ENCODE measurements at regions not wholly inside any gene's neighbourhood (a gene's known extent, or its start where the extent isn't known, plus 50 kb on each side); places are given as distances from the start of the nearest gene placed in this dataset.

DNA sequence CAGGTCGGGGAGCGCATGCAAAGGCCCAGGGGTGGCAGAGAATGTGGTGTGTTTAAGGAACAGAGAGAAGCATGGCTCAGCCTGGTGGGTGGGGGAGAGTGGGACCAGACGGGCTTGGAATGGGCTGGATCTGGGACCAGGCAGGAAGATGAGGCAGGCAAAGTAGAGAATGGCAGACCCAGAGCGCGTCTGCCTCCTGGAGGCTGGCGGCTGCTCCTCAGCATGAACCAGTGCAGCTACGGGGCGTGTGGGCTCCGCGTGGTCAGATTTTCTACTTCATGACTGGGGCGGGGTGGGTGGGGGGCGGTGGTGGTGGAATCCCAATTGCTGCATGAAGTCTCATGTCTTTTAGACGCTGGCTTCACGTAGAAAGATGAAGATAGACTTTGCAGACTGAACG lies 135.6 kb downstream of the TFAP2C start:
- Histone ChIP-seq H3K4me1 (ENCODE audit: insufficient read depth) (no peaks in the 10 kb centered on the region), H3K9me3 (no peaks in the 10 kb centered on the region), H3K27ac (no peak overlapping the region), H3K4me3 (no peak overlapping the region), H3K27me3 (no peaks in the 10 kb centered on the region), H3K36me3 (no peaks in the 10 kb centered on the region)
- TF ChIP-seq POLR2A (IDR thresholded peaks at IDR 0.05) (no peak), EP300 (IDR thresholded peaks at IDR 0.05) (no peak)
- TF ChIP-seq, protein P1, sequence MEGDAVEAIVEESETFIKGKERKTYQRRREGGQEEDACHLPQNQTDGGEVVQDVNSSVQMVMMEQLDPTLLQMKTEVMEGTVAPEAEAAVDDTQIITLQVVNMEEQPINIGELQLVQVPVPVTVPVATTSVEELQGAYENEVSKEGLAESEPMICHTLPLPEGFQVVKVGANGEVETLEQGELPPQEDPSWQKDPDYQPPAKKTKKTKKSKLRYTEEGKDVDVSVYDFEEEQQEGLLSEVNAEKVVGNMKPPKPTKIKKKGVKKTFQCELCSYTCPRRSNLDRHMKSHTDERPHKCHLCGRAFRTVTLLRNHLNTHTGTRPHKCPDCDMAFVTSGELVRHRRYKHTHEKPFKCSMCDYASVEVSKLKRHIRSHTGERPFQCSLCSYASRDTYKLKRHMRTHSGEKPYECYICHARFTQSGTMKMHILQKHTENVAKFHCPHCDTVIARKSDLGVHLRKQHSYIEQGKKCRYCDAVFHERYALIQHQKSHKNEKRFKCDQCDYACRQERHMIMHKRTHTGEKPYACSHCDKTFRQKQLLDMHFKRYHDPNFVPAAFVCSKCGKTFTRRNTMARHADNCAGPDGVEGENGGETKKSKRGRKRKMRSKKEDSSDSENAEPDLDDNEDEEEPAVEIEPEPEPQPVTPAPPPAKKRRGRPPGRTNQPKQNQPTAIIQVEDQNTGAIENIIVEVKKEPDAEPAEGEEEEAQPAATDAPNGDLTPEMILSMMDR (IDR thresholded peaks at IDR 0.05): no peak
- DNase-seq: no peak
- intact Hi-C loops (cut with DNase I): no loop called here
- WGBS, 3 donors: 81 to 87% (median 83%) methylated on average over 15 of the region's 15 CpGs

DNA sequence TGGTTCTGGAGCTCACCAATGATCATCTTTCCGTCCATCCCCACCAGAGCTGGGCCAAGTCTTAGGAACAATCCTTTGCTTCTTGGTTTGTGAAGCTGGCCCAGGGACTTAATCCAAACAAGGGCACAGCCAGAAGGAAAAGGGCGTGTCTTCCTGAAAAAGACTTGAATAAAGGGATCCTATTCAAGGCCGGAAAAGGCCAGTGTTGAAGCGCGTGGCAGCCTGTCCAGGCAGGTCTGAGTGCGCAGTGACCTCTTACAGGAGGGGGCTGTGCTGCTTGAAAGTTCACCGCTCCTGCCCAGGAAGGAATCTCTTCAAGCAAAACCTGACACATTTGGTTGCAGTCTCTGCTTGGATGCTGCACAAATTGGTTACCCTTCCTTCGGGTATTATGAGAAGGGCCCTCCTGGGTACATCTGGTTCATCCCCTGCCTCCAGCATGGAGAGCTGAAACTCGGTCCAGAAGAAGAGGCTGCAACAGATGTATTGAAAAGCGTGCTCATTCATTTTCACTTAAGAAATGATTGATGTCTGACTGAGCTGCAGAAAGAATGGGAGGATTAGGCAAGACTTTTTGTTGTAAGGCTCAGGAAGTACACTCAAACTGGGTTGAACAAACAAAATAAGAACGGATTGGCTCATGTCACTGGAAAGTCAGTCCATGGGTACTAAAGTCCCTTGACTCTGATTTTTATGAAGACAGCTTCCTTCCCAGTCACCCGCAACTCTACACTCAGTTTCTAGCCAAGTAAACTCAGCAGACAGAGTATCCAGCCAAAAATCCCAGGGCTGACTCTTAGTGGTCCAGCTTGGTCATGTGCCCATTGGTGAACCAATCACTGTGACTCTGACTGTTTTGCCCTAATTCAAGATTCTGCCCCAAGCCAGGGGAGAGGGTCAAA lies 136.3 kb downstream of the TFAP2C start:
- WGBS, 3 donors: 73 to 81% (median 74%) methylated on average over 12 of the region's 12 CpGs
- Histone ChIP-seq H3K27ac (no peak overlapping the region), H3K36me3 (no peaks in the 10 kb centered on the region), H3K9me3 (no peaks in the 10 kb centered on the region), H3K4me3 (no peak overlapping the region), H3K27me3 (no peaks in the 10 kb centered on the region), H3K4me1 (ENCODE audit: insufficient read depth) (no peaks in the 10 kb centered on the region)
- TF ChIP-seq POLR2A (IDR thresholded peaks at IDR 0.05) (no peak), EP300 (IDR thresholded peaks at IDR 0.05) (no peak)
- TF ChIP-seq, protein P1 (IDR thresholded peaks at IDR 0.05): no peak
- DNase-seq: no peak
- intact Hi-C loops (cut with DNase I): no loop called here

DNA sequence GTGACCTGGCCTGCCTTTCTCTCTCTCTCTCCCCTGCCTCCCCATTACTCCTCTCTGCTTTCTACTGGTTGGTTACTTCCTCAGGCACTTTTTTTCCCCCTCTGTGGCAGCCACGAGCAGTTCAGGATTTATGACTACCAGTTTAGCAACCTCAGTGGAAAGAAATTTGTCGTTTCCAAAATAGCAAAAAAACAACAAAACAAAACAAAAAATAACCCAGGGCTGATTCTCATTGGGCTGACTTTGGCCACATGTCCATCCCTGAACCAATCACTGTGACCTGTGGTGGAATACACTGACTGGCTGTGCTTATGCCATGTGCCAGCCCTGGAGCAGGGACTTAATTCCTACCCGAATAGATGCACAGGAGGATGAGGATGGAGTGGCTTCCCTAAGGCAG lies 137.4 kb downstream of the TFAP2C start:
- no peaks in the 10 kb centered on the region for H3K27me3 ChIP-seq
- H3K27ac ChIP-seq: no peak overlapping the region
- H3K36me3 ChIP-seq: no peaks in the 10 kb centered on the region
- no peak for TF ChIP-seq POLR2A (IDR thresholded peaks at IDR 0.05)
- no peak for TF ChIP-seq EP300 (IDR thresholded peaks at IDR 0.05)
- TF ChIP-seq, protein P1 (IDR thresholded peaks at IDR 0.05): no peak
- intact Hi-C loops (cut with DNase I): no loop called here
- H3K4me1 ChIP-seq (ENCODE audit: insufficient read depth): no peaks in the 10 kb centered on the region
- 38 to 48% (median 40%) methylated on average over 3 of the region's 3 CpGs for WGBS, 3 donors
- H3K4me3 ChIP-seq: no peak overlapping the region
- DNase-seq: no peak
- H3K9me3 ChIP-seq: no peaks in the 10 kb centered on the region

DNA sequence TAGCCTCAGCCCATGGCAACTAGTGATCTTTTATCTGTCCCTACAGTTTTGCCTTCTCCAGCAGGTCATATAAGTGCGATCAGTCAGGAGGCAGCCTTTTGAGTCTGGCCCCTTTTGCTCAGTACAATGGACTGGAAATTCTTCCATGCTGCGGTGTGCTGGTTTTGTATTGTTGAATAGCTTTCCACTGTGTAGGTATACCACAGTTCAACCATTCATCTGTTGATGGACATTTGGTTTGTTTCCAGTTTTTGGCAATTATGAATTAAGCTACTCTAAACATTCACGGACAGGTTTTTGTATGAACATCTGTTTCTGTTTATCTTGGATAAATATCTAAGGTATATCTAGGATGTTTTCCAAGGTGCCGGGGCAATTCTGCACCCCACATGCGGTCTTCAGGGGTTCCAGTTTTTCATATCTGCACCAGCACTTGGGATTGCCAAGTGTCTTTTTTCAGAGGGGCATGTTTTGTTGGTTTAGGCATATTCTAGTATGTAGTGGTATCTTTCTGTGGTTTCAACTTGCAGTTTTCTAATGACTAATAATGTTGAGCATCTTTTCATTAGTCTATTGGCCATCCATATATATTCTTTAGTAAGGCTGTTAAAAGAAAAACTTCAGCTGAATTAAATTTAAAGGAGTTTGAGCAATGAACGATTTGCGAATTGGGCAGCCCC lies 141.0 kb downstream of the TFAP2C start:
- Histone ChIP-seq H3K27me3 (no peaks in the 10 kb centered on the region), H3K9me3 (no peaks in the 10 kb centered on the region), H3K36me3 (no peaks in the 10 kb centered on the region), H3K27ac (no peak overlapping the region), H3K4me1 (ENCODE audit: insufficient read depth) (no peaks in the 10 kb centered on the region), H3K4me3 (no peak overlapping the region)
- WGBS, 3 donors: 68 to 81% (median 77%) methylated on average over 7 of the region's 7 CpGs
- TF ChIP-seq EP300 (IDR thresholded peaks at IDR 0.05) (no peak), POLR2A (IDR thresholded peaks at IDR 0.05) (no peak)
- TF ChIP-seq, protein P1 (IDR thresholded peaks at IDR 0.05): no peak
- intact Hi-C loops (cut with DNase I): no loop called here
- DNase-seq: no peak
